NB4 (cell line): ENCODE measurements at regions not wholly inside any gene's neighbourhood (a gene's known extent, or its start where the extent isn't known, plus 50 kb on each side); places are given as distances from the start of the nearest gene placed in this dataset.

Experiments used
- DNase-seq: peaks from one replicate; pipeline ENCODE4 v3.0.0; 2010; ENCODE audit warnings: low read depth
- H3K4me3 ChIP-seq: one replicate; pipeline ENCODE4 v1.5.1; 2011; ENCODE audit warnings: mild to moderate bottlenecking, low read depth, low read length, moderate library complexity
- CTCF ChIP-seq: IDR thresholded peaks from one replicate; pipeline ENCODE4 v1.5.1; 2012; ENCODE audit warnings: low read depth, low read length
- MAX ChIP-seq: IDR thresholded peaks from 2 replicates; pipeline ENCODE4 v1.6.1; 2011; ENCODE audit warnings: low read depth, low read length
- MYC ChIP-seq: IDR thresholded peaks from 2 replicates; pipeline ENCODE4 v1.6.1; 2011; ENCODE audit warnings: low read depth, low read length
- POLR2A ChIP-seq: IDR thresholded peaks from 2 replicates; pipeline ENCODE4 v1.6.1; 2011; ENCODE audit warnings: mild to moderate bottlenecking; ENCODE audit not compliant: insufficient read length; ENCODE audit errors: extremely low read depth

- no peak overlapping the region for H3K4me3 ChIP-seq
- DNase-seq: no peak
- no peak for TF ChIP-seq CTCF
- no peak for TF ChIP-seq MAX
- no peak for TF ChIP-seq POLR2A
- TF ChIP-seq MYC: no peak
Measured at GRCh38 chr6:14682812-14683211, 563.1 kb upstream of the JARID2 start.

- TF ChIP-seq MYC: no peak
- no peak for TF ChIP-seq CTCF
- no peak for TF ChIP-seq MAX
- TF ChIP-seq POLR2A: no peak
- no peak overlapping the region for H3K4me3 ChIP-seq
- no peak for DNase-seq
Measured at GRCh38 chr6:14689639-14690038, 556.2 kb upstream of the JARID2 start.

GRCh38 chr6:14690120-14691056, 555.5 kb upstream of the JARID2 start:
- no peak for DNase-seq
- TF ChIP-seq MYC: no peak
- TF ChIP-seq MAX: no peak
- TF ChIP-seq POLR2A: no peak
- no peak for TF ChIP-seq CTCF
- H3K4me3 ChIP-seq: no peak overlapping the region

- no peak overlapping the region for H3K4me3 ChIP-seq
- TF ChIP-seq MYC (no peak), CTCF (no peak)
- DNase-seq: no peak
Measured at GRCh38 chr6:14692208-14692607, 553.7 kb upstream of the JARID2 start.

GRCh38 chr6:14693301-14694192, 552.3 kb upstream of the JARID2 start:
- no peak for DNase-seq
- H3K4me3 ChIP-seq: no peak overlapping the region
- TF ChIP-seq CTCF (no peak), POLR2A (no peak), MYC (no peak), MAX (no peak)
